Nephron progenitor cell (in vitro differentiated cells): ENCODE measurements at regions not wholly inside any gene's neighbourhood (a gene's known extent, or its start where the extent isn't known, plus 50 kb on each side); places are given as distances from the start of the nearest gene placed in this dataset.

ENCODE experiments used
- DNase-seq: peaks from one replicate; pipeline ENCODE4 v3.0.0; 2021
- H3K27ac Mint-ChIP-seq: 2 replicates; pipeline ENCODE4 v1.8.0; 2021; ENCODE audit warnings: mild to moderate bottlenecking, moderate library complexity, mixed read lengths
- H3K27me3 Mint-ChIP-seq: 2 replicates; pipeline ENCODE4 v1.8.0; 2021; ENCODE audit warnings: mild to moderate bottlenecking, low read depth, mixed read lengths; ENCODE audit not compliant: poor library complexity
- H3K36me3 Mint-ChIP-seq: 2 replicates; pipeline ENCODE4 v1.8.0; 2021; ENCODE audit warnings: low read depth, mixed read lengths
- H3K4me1 Mint-ChIP-seq: 2 replicates; pipeline ENCODE4 v1.8.0; 2021; ENCODE audit warnings: mixed read lengths
- H3K4me3 Mint-ChIP-seq: 2 replicates; pipeline ENCODE4 v1.8.0; 2021; ENCODE audit warnings: mild to moderate bottlenecking, moderate library complexity, mixed read lengths
- H3K9me3 Mint-ChIP-seq: 2 replicates; pipeline ENCODE4 v1.8.0; 2021; ENCODE audit warnings: mild to moderate bottlenecking, moderate library complexity, mixed read lengths
- CTCF ChIP-seq: fragments of 200-600 bp; sonication (generic); IDR thresholded peaks from 2 replicates; pipeline ENCODE4 v1.5.0; 2021; ENCODE audit warnings: antibody characterized with exemption

- Mint-ChIP-seq H3K9me3 (peaks cover 6% of the 10 kb centered on the region), H3K27me3 (no peaks in the 10 kb centered on the region), H3K27ac (no peak overlapping the region), H3K36me3 (no peaks in the 10 kb centered on the region), H3K4me3 (no peak overlapping the region), H3K4me1 (peaks cover 15% of the 10 kb centered on the region)
- no peak for TF ChIP-seq CTCF
- DNase-seq, result no peak
Observed at GRCh38 chr21:16087523-16087922, 357.7 kb downstream of the USP25 start.

DNA sequence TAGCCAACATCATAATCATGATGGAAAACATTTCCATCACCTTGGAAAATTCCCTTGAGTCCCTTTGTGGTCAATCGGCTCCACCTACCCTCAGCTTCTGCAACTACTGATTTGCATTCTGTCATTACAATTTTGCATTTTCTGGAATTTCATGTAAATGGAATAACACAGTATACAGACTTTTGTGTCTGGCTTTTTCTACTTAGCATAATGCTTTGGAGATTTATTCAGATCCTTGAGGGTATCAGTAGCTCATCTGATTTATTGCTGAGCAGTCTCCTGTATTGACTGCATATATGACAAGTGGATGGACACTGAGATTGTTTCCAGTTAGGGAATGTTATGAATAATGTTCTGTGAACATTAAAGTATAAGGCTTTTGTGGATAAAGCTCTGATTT is 358.3 kb downstream of the USP25 start:
- no peak for DNase-seq
- Mint-ChIP-seq H3K36me3 (no peaks in the 10 kb centered on the region), H3K27ac (no peak overlapping the region), H3K27me3 (no peaks in the 10 kb centered on the region), H3K4me3 (no peak overlapping the region), H3K4me1 (peaks cover 15% of the 10 kb centered on the region), H3K9me3 (peaks cover 6% of the 10 kb centered on the region)
- no peak for TF ChIP-seq CTCF

DNA sequence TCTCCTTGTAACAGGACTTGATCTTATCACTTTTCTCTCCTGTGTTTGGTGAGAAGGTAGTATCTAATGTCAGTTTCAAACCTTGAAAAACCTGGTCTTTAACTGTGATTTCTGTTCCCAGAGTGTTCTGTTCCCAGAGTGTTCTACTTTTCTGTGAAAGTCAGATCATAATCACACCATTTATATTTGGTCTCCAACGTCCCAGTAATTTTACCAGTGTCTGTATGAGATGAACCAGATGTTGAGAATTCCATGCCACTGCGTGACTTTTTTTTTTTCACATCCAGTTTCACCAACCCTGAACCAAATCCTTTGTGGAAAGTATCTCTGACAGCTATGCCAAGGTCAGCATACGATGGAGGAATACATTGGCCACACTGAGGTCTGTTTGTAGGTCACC is 365.2 kb downstream of the USP25 start:
- Mint-ChIP-seq H3K4me3 (no peak overlapping the region), H3K27ac (no peak overlapping the region), H3K4me1 (no peaks in the 10 kb centered on the region), H3K27me3 (no peaks in the 10 kb centered on the region), H3K36me3 (peaks cover 4% of the 10 kb centered on the region), H3K9me3 (peaks cover 9% of the 10 kb centered on the region)
- no peak for DNase-seq
- TF ChIP-seq CTCF, result no peak

DNA sequence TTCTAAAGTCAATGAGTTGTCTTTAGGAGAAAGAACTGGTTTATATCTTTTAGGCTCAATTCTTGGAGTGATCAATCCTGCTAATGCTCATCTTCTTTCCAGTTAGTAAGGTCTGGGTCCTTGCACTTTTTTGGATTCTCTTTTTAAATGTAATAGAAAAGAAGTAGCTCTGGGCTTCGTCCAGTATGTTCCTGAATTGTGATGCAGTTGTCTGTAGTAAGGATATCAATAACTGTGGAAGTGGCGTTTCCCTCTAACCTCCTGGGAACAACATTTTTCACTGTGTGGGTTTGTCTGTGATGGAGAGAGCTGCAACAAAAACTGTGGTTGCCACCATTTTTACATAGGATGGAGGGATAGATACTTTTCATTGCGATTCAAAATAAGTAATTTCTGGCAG is 367.2 kb downstream of the USP25 start:
- H3K4me1 Mint-ChIP-seq, result no peaks in the 10 kb centered on the region
- peaks cover 9% of the 10 kb centered on the region for H3K9me3 Mint-ChIP-seq
- H3K27me3 Mint-ChIP-seq, result no peaks in the 10 kb centered on the region
- H3K27ac Mint-ChIP-seq, result no peak overlapping the region
- peaks cover 4% of the 10 kb centered on the region for H3K36me3 Mint-ChIP-seq
- H3K4me3 Mint-ChIP-seq, result no peak overlapping the region
- no peak for DNase-seq
- TF ChIP-seq CTCF, result no peak

- Mint-ChIP-seq H3K4me3 (no peak overlapping the region), H3K4me1 (no peaks in the 10 kb centered on the region)
Observed at GRCh38 chr21:16102113-16102512, 372.3 kb downstream of the USP25 start.

More at GRCh38 chr21:16102113-16102512, 372.3 kb downstream of the USP25 start:
- Mint-ChIP-seq H3K27me3 (no peaks in the 10 kb centered on the region), H3K9me3 (peaks cover 22% of the 10 kb centered on the region), H3K27ac (no peak overlapping the region), H3K36me3 (no peaks in the 10 kb centered on the region)
- no peak for DNase-seq
- TF ChIP-seq CTCF, result no peak
